PC-9 (cell line): ENCODE measurements at regions not wholly inside any gene's neighbourhood (a gene's known extent, or its start where the extent isn't known, plus 50 kb on each side); places are given as distances from the start of the nearest gene placed in this dataset.

ENCODE experiments used
- CTCF ChIP-seq: fragments of 200-600 bp; sonication (generic); conservative IDR thresholded peaks from 2 replicates; pipeline ENCODE4 v1.6.1; 2017; ENCODE audit warnings: mixed run types, antibody characterized with exemption, mild to moderate bottlenecking, moderate library complexity
- EZH2 ChIP-seq: fragments of 200-600 bp; sonication (generic); IDR thresholded peaks from 2 replicates; pipeline ENCODE4 v1.8.0; 2017; ENCODE audit warnings: antibody characterized with exemption, low read depth

- TF ChIP-seq CTCF = no peak
- TF ChIP-seq EZH2 = no peak
These were observed 775.6 kb downstream of the BRD1 start for GRCh38 chr22:49052023-49052538.
